ENCODE measurements at regions not wholly inside any gene's neighbourhood (a gene's known extent, or its start where the extent isn't known, plus 50 kb on each side); places are given as distances from the start of the nearest gene placed in this dataset.

DNA sequence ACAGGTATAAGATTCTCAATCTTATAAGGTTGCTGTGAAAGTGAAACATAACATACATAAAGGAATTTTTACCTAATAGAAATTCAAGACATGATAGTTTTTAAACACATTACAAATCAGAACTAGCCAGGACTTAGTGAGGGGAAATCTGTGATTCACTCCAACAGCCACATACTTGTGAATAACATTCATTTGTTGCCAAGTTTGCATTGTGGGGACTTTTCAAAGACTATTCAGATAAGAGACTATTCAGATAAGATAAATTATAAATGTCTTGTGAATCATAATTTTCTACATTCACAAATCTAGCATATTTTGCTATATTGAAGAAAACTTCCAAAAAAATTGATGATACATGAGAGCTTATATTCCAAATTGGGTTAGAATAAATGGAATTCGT, 345.3 kb upstream of the CDH20 start:
- TF ChIP-seq POLR2A (IDR thresholded peaks at IDR 0.05) (no peak), CTCF (IDR thresholded peaks at IDR 0.05) (no peak)

Data from Peyer's patch (tissue), 4 donors.